ENCODE measurements at regions not wholly inside any gene's neighbourhood (a gene's known extent, or its start where the extent isn't known, plus 50 kb on each side); places are given as distances from the start of the nearest gene placed in this dataset.

DNA sequence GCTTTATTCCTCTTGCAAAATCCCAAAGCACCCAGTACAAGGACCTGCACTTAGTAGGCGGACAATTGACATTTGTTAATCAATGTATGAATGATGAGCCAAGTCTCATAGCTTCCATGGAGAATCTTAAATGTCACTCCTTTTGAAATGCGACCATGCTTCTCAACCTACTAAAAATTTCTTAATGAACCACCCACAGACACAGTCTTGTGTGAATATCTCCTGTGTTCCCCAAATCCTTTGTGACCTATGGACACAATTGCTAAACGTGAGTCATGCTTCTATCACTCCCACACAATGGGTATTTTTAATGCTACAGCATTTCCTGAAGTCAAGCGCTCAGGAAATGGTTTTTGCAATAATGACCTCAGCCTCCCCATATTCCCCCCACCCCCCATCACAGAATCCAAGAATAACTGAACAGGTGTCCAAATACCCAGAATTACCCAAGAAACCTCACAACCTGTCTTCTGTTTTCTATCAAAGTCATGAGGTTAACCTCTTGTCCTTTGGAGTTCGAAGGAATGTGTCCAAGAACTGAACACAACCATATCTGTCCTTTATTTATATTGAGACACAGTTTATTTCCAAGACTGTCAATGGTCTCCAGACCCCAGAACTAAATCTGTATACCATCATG, 163.6 kb upstream of the PLEKHG7 start:
- Mint-ChIP-seq H3K4me3 (no peak overlapping the region), H3K4me1 (peaks cover 50% of the 10 kb centered on the region), H3K9me3 (no peaks in the 10 kb centered on the region), H3K36me3 (no peaks in the 10 kb centered on the region), H3K27ac (no peak overlapping the region), H3K27me3 (ENCODE audit: insufficient read depth, low read depth) (peaks cover 3% of the 10 kb centered on the region)
- Histone ChIP-seq H4K20me1 (ENCODE audit: low read depth) (no peaks in the 10 kb centered on the region), H3K9ac (no peak overlapping the region), H3F3A (ENCODE audit: low read depth) (no peaks in the 10 kb centered on the region), H3K27ac (no peak overlapping the region), H3K36me3 (no peaks in the 10 kb centered on the region), H3K27me3 (no peaks in the 10 kb centered on the region), H3K4me1 (peaks cover 21% of the 10 kb centered on the region), H3K79me2 (ENCODE audit: low read depth) (no peaks in the 10 kb centered on the region), H2AFZ (replicated peaks) (no peak overlapping the region), H3K9me3 (ENCODE audit: low read depth) (no peaks in the 10 kb centered on the region), H3K4me3 (no peak overlapping the region), H3K4me2 (no peak overlapping the region)
- TF ChIP-seq, protein P1, sequence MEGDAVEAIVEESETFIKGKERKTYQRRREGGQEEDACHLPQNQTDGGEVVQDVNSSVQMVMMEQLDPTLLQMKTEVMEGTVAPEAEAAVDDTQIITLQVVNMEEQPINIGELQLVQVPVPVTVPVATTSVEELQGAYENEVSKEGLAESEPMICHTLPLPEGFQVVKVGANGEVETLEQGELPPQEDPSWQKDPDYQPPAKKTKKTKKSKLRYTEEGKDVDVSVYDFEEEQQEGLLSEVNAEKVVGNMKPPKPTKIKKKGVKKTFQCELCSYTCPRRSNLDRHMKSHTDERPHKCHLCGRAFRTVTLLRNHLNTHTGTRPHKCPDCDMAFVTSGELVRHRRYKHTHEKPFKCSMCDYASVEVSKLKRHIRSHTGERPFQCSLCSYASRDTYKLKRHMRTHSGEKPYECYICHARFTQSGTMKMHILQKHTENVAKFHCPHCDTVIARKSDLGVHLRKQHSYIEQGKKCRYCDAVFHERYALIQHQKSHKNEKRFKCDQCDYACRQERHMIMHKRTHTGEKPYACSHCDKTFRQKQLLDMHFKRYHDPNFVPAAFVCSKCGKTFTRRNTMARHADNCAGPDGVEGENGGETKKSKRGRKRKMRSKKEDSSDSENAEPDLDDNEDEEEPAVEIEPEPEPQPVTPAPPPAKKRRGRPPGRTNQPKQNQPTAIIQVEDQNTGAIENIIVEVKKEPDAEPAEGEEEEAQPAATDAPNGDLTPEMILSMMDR (IDR thresholded peaks at IDR 0.05): no peak
- no peak for DNase-seq (ENCODE audit: low spot score)

DNA sequence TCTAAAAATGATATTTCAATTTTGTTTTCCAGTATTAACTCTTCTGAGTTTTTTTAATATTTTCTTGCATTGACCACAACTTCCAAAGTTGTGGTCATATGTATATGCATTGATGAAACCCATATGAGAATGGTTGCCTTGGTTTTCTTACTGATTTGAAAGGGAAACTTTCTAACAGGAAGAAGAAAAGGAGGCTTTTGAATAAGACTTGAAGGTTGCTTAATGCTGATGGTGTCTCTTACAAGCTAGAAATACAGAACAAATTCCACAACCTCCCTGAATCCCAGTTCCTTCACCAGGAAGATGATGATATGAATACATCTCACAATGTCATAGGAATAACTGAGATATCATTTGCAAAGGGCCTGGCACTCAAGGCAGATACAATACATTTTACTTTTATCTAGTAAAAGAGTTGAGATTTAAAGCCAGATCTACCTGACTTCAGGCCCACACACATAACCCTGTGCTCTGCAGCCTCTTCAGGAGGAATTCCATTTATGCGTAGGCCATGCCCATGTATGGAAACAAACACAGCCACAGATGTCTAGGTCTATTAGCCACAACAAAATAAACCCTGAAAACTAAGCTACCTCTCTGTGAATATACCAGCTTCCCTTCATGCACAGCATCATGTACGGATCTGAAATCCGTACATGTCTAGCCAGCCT, 165.4 kb upstream of the PLEKHG7 start:
- no peak overlapping the region for H2AFZ ChIP-seq (replicated peaks)
- no peaks in the 10 kb centered on the region for H3K36me3 Mint-ChIP-seq
- TF ChIP-seq EZH2 (IDR thresholded peaks at IDR 0.05) (no peak), EZH2phosphoT487 (IDR thresholded peaks at IDR 0.05) (no peak)
- TF ChIP-seq, protein P1 (IDR thresholded peaks at IDR 0.05): no peak
- no peaks in the 10 kb centered on the region for H3K9me3 ChIP-seq (ENCODE audit: low read depth)
- no peaks in the 10 kb centered on the region for H3F3A ChIP-seq (ENCODE audit: low read depth)
- H3K36me3 ChIP-seq: no peaks in the 10 kb centered on the region
- no peak overlapping the region for H3K4me3 Mint-ChIP-seq
- peaks cover 3% of the 10 kb centered on the region for H3K27me3 Mint-ChIP-seq (ENCODE audit: insufficient read depth, low read depth)
- H3K27me3 ChIP-seq: no peaks in the 10 kb centered on the region
- no peaks in the 10 kb centered on the region for H3K79me2 ChIP-seq (ENCODE audit: low read depth)
- no peak for DNase-seq (ENCODE audit: low spot score)
- H3K9me3 Mint-ChIP-seq: no peaks in the 10 kb centered on the region
- H3K4me1 Mint-ChIP-seq: peaks cover 41% of the 10 kb centered on the region
- H3K9ac ChIP-seq: no peak overlapping the region
- peaks cover 21% of the 10 kb centered on the region for H3K4me1 ChIP-seq
- no peaks in the 10 kb centered on the region for H4K20me1 ChIP-seq (ENCODE audit: low read depth)
- no peak overlapping the region for H3K4me2 ChIP-seq
- H3K4me3 ChIP-seq: no peak overlapping the region
- H3K27ac Mint-ChIP-seq: no peak overlapping the region
- H3K27ac ChIP-seq: no peak overlapping the region

DNA sequence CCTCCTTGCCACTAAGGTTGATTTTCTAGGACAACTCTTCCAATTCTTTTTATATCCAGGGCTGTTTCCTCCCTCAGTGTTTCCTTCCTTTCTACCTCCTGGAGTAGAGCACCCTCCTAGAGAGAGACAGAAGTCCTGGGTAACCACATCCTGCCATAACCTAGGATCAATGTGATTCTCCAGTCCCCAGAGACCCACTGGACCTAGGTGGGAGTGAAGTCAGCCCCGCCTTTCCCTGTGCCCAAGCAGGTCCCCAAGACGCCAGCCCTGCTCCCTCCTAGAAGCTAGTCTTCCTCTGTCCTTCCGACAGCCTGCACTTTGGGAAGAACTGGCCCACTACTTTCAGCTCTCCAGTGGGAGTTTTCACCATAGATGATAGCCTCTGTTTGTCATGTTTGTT, 166.8 kb upstream of the PLEKHG7 start:
- H3K27ac ChIP-seq: no peak overlapping the region
- H3K4me3 ChIP-seq: no peak overlapping the region
- Mint-ChIP-seq H3K9me3 (no peaks in the 10 kb centered on the region), H3K36me3 (no peaks in the 10 kb centered on the region), H3K27me3 (ENCODE audit: insufficient read depth, low read depth) (peaks cover 3% of the 10 kb centered on the region), H3K4me3 (no peak overlapping the region), H3K27ac (no peak overlapping the region), H3K4me1 (peaks cover 32% of the 10 kb centered on the region)
- no peak for TF ChIP-seq EZH2phosphoT487 (IDR thresholded peaks at IDR 0.05)
- no peak for TF ChIP-seq EZH2 (IDR thresholded peaks at IDR 0.05)
- TF ChIP-seq, protein P1 (IDR thresholded peaks at IDR 0.05): no peak
- H3K27me3 ChIP-seq: no peaks in the 10 kb centered on the region
- DNase-seq (ENCODE audit: low spot score): no peak
- no peaks in the 10 kb centered on the region for H3K9me3 ChIP-seq (ENCODE audit: low read depth)
- no peaks in the 10 kb centered on the region for H3K79me2 ChIP-seq (ENCODE audit: low read depth)
- H4K20me1 ChIP-seq (ENCODE audit: low read depth): no peaks in the 10 kb centered on the region
- H2AFZ ChIP-seq (replicated peaks): peak overlapping the region; percentile 3
- peaks cover 20% of the 10 kb centered on the region for H3K4me1 ChIP-seq
- no peaks in the 10 kb centered on the region for H3K36me3 ChIP-seq
- no peak overlapping the region for H3K4me2 ChIP-seq
- H3F3A ChIP-seq (ENCODE audit: low read depth): no peaks in the 10 kb centered on the region
- H3K9ac ChIP-seq: no peak overlapping the region

All from neural progenitor cell (in vitro differentiated cells).